Keratinocyte (primary cell): ENCODE measurements at regions not wholly inside any gene's neighbourhood (a gene's known extent, or its start where the extent isn't known, plus 50 kb on each side); places are given as distances from the start of the nearest gene placed in this dataset.

Experiments
- DNase-seq: peaks from one replicate; pipeline ENCODE4 v3.0.0-alpha.2; 2011; ENCODE audit warnings: low read depth, missing footprints, low spot score
- FAIRE-seq: peaks from 2 replicates; lab custom pipeline; 2011; peaks lifted over from hg19 to GRCh38; lab: Jason Lieb, UNC
- H2AFZ ChIP-seq: 2 replicates; pipeline ENCODE4 v1.6.0; 2012; ENCODE audit warnings: low read length, control low read depth, inconsistent platforms; ENCODE audit not compliant: control insufficient read depth
- H3K27ac ChIP-seq: 2 replicates; pipeline ENCODE4 v1.5.1; 2011; ENCODE audit warnings: low read length; ENCODE audit not compliant: control insufficient read depth, insufficient read depth
- H3K27me3 ChIP-seq: 3 replicates; pipeline ENCODE4 v1.6.0; 2011; ENCODE audit warnings: low read length; ENCODE audit not compliant: control insufficient read depth, insufficient read depth; ENCODE audit errors: extremely low read depth
- H3K36me3 ChIP-seq, 2 experiments: 2 replicates in 1 of 2; 3 replicates in 1 of 2; pipeline ENCODE4 v1.5.1; 2011; ENCODE audit warnings: low read length in 2 of 2, mild to moderate bottlenecking in 1 of 2; ENCODE audit not compliant: control insufficient read depth in 2 of 2, insufficient read depth in 2 of 2; ENCODE audit errors: extremely low read depth in 1 of 2
- H3K4me1 ChIP-seq: 3 replicates; pipeline ENCODE4 v1.5.1; 2011; ENCODE audit warnings: low read length; ENCODE audit not compliant: control insufficient read depth, insufficient read depth; ENCODE audit errors: extremely low read depth
- H3K4me2 ChIP-seq: 3 replicates; pipeline ENCODE4 v1.6.0; 2011; ENCODE audit warnings: low read depth, low read length; ENCODE audit not compliant: control insufficient read depth, insufficient read depth; ENCODE audit errors: extremely low read depth
- H3K4me3 ChIP-seq, 3 experiments: fragments of 200-600 bp in 1 of 3; sonication (generic) in 1 of 3; 2 replicates in 2 of 3; 3 replicates in 1 of 3; pipeline ENCODE4 v1.5.1; 2011 to 2016; ENCODE audit warnings: low read length in 3 of 3, mild to moderate bottlenecking in 3 of 3, control low read depth in 2 of 3, inconsistent platforms in 1 of 3, low read depth in 1 of 3, mixed read lengths in 1 of 3, mixed run types in 1 of 3, moderate library complexity in 1 of 3; ENCODE audit not compliant: control insufficient read depth in 2 of 3, insufficient read depth in 2 of 3; ENCODE audit errors: extremely low read depth in 1 of 3
- H3K79me2 ChIP-seq: 2 replicates; pipeline ENCODE4 v1.6.0; 2012; ENCODE audit warnings: low read length; ENCODE audit not compliant: control insufficient read depth, insufficient read depth
- H3K9ac ChIP-seq: 3 replicates; pipeline ENCODE4 v1.6.0; 2011; ENCODE audit warnings: low read length; ENCODE audit not compliant: control insufficient read depth, insufficient read depth; ENCODE audit errors: extremely low read depth
- H3K9me1 ChIP-seq: 3 replicates; pipeline ENCODE4 v1.6.0; 2011; ENCODE audit warnings: low read length; ENCODE audit not compliant: control insufficient read depth, insufficient read depth; ENCODE audit errors: extremely low read depth
- H3K9me3 ChIP-seq: 2 replicates; pipeline ENCODE4 v1.5.1; 2012; ENCODE audit warnings: low read depth, low read length; ENCODE audit not compliant: control insufficient read depth
- H4K20me1 ChIP-seq: 3 replicates; pipeline ENCODE4 v1.6.0; 2011; ENCODE audit warnings: low read length; ENCODE audit not compliant: control insufficient read depth, insufficient read depth; ENCODE audit errors: extremely low read depth
- CTCF ChIP-seq, 3 experiments: IDR thresholded peaks in 1 of 3; conservative IDR thresholded peaks in 1 of 3; optimal IDR thresholded peaks in 1 of 3; 2 replicates in 2 of 3; 3 replicates in 1 of 3; pipeline versions ENCODE3 to v1.5.1; 2011; ENCODE audit warnings: low read length in 3 of 3, mild to moderate bottlenecking in 3 of 3, moderate library complexity in 2 of 3, control low read depth in 1 of 3, inconsistent platforms in 1 of 3; ENCODE audit not compliant: insufficient read depth in 2 of 3; ENCODE audit errors: extremely low read depth in 1 of 3
- EZH2 ChIP-seq: IDR thresholded peaks from one replicate; pipeline ENCODE4 v1.6.1; 2012; ENCODE audit warnings: inconsistent platforms, mild to moderate bottlenecking, low read length, moderate library complexity
- dilution Hi-C: fragments of 300-500 bp; cut with MboI; formaldehyde crosslinking; loops from one replicate; pipeline ENCODE4 v1.7.0; 2020; ENCODE audit warnings: low sequenced_read_pairs; ENCODE audit not compliant: extremely low pct_ligation_motif_present

- no peak for TF ChIP-seq EZH2
- TF ChIP-seq CTCF (optimal IDR thresholded peaks at IDR 0.05 in 1 of 3, IDR thresholded peaks at IDR 0.05 in 1 of 3, conservative IDR thresholded peaks at IDR 0.05 in 1 of 3; ENCODE audit: extremely low read depth in 1 of 3, insufficient read depth in 2 of 3, low read length in 3 of 3) = no peak
- dilution Hi-C loops = no loop called here
- H3K36me3 ChIP-seq = no peaks in the 10 kb centered on the region
- no peak overlapping the region for H3K9ac ChIP-seq
- no peak overlapping the region for H3K4me3 ChIP-seq
- H4K20me1 ChIP-seq = no peaks in the 10 kb centered on the region
- no peaks in the 10 kb centered on the region for H3K27me3 ChIP-seq
- no peak overlapping the region for H2AFZ ChIP-seq
- no peaks in the 10 kb centered on the region for H3K4me1 ChIP-seq
- no peaks in the 10 kb centered on the region for H3K9me3 ChIP-seq
- H3K79me2 ChIP-seq = no peaks in the 10 kb centered on the region
- FAIRE-seq = no peak
- DNase-seq = no peak
- H3K9me1 ChIP-seq = no peaks in the 10 kb centered on the region
- H3K27ac ChIP-seq = no peak overlapping the region
- no peak overlapping the region for H3K4me2 ChIP-seq
Observed at GRCh38 chr11:106344394-106344793, 266.9 kb downstream of the AASDHPPT start.

GRCh38 chr11:106344966-106345365, 267.5 kb downstream of the AASDHPPT start:
- Histone ChIP-seq H3K9me1 (no peaks in the 10 kb centered on the region), H3K9ac (no peak overlapping the region), H3K4me2 (no peak overlapping the region), H3K9me3 (no peaks in the 10 kb centered on the region), H4K20me1 (no peaks in the 10 kb centered on the region), H3K4me1 (no peaks in the 10 kb centered on the region), H3K27me3 (no peaks in the 10 kb centered on the region), H2AFZ (no peak overlapping the region), H3K79me2 (no peaks in the 10 kb centered on the region), H3K36me3 (no peaks in the 10 kb centered on the region), H3K27ac (no peak overlapping the region), H3K4me3 (no peak overlapping the region)
- no peak for DNase-seq
- dilution Hi-C loops = no loop called here
- TF ChIP-seq CTCF (optimal IDR thresholded peaks at IDR 0.05 in 1 of 3, IDR thresholded peaks at IDR 0.05 in 1 of 3, conservative IDR thresholded peaks at IDR 0.05 in 1 of 3; ENCODE audit: extremely low read depth in 1 of 3, insufficient read depth in 2 of 3, low read length in 3 of 3) = no peak
- TF ChIP-seq EZH2 = no peak
- FAIRE-seq = no peak
